Testis (tissue), 2 donors: ENCODE measurements at regions not wholly inside any gene's neighbourhood (a gene's known extent, or its start where the extent isn't known, plus 50 kb on each side); places are given as distances from the start of the nearest gene placed in this dataset.

ENCODE experiments used
- CTCF ChIP-seq, 3 experiments: fragments of 450-650 bp in 2 of 3; fragments of 200-600 bp in 1 of 3; sonication (generic) in 1 of 3; IDR thresholded peaks; one replicate each; pipeline ENCODE4 v1.5.1; 2016 to 2019; ENCODE audit warnings: antibody characterized with exemption in 3 of 3, mild to moderate bottlenecking in 2 of 3, moderate library complexity in 1 of 3
- POLR2A ChIP-seq: fragments of 450-650 bp; IDR thresholded peaks from one replicate; pipeline ENCODE4 v1.6.1; 2017; ENCODE audit warnings: antibody characterized with exemption, mild to moderate bottlenecking, moderate library complexity

- no peak for TF ChIP-seq CTCF (IDR thresholded peaks at IDR 0.05)
- TF ChIP-seq POLR2A, result no peak
These were observed 1226.7 kb downstream of the NLGN4Y start for GRCh38 chrY:15751001-15751400.
